Stimulated activated CD8-positive, alpha-beta memory T cell treated with anti-CD3 and anti-CD28 coated beads, Interleukin-15, amount 100 ng/mL, for 1 hour (primary cell): ENCODE measurements at regions not wholly inside any gene's neighbourhood (a gene's known extent, or its start where the extent isn't known, plus 50 kb on each side); places are given as distances from the start of the nearest gene placed in this dataset.

ENCODE experiments used
- DNase-seq: peaks from one replicate; pipeline ENCODE4 v3.0.0-alpha.2; 2020; ENCODE audit warnings: low read depth

DNA sequence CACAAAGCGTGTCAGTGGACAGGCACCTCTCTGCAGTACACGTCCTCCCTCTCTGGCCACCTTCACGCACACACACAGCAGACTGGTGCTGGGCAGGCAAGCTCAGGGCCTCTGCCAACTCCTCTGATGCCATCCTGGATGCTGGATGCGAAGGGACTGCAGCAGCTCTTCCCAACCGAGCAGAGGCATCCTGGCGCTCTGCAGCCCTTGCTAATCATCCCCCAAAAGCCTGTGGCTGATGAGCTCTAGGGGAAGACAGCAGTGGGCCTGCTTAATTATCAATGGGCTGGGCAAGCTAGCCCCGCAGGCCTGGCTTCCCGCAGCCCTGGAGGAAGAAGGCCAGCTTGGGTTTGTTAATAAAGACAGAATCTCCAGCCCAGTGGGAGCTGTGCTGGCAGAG, 71.3 kb upstream of the TEX51 start:
- DNase-seq: no peak

DNA sequence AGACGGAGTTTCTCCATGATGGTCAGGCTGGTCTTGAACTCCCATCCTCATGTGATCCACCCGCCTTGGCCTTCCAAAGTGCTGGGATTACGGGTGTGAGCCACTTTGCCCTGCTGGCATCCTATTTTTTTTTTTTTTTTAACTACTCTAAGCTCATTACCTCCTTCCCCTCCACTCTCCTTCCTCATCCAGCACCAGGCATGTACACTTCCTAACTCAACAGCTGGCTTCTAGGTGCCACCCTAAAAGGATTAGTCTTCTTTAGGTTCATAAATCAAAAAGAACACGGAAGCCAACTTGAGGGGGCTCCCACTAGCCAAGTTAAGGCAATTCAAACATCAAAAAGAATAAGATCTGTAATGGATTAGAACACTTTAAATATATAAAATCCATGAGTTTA, 70.6 kb upstream of the TEX51 start:
- no peak for DNase-seq

DNA sequence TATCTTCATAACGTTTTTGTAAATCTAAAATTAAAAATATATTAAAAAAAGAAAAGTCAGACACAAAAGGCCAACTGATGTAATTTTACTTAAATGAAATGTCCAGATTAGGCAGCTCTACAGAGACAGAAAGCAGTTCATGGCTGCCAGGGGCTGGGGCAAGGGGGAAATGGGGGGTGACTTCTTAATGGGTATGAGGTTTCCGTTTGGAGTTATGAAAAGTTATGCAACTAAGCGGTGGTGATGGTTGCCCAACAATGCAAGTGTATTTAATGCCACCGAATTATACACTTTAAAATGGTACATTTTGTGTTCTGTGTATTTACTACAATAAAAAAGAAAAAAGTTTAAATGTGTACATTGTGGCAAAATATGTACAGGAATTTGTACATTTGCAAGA, 70.2 kb upstream of the TEX51 start:
- no peak for DNase-seq

DNA sequence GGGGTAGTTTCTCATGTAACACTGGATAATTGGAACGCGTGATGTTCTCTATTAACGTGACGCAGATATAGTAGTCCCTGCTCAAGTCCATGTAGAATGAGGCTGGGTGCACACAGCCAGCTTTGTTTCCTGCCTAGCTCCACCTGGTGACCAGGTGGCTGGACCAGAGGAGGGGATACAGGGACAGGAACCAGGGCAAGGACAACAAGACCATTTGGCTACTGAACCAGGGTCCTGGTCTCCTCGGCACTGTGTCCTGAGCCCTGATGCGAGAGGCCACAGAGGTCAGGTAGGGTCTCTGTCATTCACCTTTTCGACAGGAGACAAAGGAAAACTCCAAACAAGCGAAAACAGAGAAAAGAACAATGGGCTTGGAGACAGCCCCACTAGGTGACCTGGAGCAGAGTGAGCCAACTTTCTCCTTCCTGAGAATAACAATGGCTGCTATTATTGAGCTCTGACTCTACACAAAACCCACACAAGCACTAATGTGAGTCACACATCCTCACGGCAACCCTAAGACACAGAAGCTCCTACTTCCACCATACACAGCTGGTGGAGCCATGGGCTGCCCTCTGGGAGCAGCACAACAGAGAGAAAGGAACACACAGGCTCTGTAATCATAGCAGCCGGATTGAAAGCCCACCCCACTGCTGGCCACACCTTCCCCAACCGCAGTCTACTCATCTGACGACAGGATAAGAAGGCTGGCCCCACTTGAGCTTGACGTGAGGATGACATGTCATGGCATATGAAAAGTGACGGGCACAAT, 67.3 kb upstream of the TEX51 start:
- no peak for DNase-seq

DNA sequence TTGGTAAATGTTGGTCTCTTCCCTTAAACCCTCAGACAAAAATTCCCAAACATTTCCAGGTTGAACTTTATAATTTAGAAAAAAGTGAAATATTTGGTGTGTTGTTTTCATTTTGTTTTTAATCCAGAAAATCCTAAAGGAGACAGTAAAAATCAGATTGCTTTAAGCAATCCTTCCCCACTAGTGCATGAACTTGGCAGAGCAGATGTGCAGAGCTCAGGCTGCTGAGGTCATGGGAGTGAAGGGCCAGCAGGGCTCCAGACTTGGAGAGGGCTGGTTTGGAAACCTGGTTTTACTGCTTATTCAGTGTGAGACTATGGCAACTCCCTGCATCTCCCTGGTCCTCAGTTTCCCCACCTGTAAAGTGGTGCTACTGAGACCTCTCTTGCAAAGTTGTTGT, 66.7 kb upstream of the TEX51 start:
- DNase-seq: no peak

DNA sequence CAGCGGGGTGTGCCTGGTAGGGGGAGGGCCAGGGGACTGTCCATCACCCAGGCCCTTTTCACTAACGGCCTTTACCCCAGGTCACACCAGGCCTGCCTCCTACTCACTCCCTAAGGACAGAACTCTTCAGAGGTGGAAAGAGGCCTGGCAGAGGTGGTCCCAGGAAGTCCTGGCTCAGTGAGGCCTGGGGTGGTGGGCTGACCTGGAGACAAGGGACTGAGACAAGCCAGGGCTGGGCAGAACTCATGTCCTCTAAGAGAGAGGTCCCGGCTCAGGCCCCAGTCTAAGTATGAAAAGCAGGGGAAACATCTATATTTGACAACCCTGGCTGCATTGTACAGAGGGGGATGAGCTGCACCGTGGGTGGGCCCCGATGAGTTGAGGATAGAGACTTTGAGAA, 65.9 kb upstream of the TEX51 start:
- DNase-seq: no peak

DNA sequence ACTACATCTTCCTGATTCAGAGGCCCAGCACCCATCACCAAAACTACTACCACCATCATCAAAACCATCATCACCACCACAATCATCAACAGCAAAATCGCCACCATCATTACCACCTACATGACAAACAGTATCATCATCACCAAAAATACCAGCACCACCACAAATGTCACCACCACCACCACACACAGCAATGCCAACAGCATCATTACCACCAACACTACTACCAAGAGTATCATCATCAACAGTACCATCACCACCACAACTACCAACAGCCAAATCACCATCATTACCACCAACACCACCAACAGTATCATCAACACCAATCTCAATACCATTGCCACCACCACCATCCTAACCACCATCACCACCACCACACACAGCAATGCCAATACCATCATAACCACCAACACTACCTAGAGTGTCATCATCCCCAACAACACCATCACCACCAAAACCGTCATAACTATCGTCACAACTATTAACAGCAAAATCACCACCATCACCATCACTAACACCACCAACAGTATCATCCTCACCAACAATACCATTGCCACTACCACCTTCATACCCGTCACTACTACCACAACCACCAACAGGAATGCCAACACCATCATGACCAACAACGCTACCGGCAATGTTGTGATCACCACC, 64.6 kb upstream of the TEX51 start:
- DNase-seq: no peak

DNA sequence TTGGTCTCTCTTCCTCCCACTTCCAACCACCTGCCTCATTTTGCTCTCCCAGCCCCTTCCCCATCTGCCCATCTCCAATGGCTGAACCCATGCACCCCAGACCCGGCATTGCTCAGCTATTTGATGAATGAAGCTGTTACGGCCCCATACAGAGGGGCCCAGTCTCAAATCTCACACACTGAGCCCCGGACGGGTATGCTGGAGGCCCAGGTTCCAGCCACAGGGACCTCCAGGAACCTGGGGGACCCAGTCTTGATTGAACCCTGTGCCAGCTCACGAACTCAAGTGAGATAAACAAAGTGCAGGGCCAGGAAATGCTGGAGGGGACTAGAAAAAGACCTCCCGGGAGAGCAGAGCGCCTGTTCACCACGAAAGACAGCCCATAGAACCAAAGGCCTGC, 63.4 kb upstream of the TEX51 start:
- DNase-seq: no peak

DNA sequence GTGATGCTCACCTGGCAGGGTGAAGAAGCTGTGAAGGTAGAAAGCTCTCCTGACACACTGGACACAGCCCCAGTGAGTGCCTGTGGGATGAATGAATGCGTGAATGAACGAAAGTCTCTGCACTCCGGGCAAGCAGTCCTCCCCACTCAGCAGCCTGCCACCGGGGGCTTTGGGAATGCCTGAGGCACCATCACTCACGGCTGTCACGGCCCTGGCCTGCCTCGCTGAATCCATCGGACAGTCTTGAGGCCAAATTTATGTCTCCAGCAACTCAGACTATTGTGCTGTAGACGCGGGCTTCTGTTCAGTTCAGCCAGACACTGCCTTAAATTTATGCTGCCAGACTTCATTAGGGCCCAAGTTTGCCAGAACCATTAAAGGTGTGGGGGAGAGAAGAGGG, 62.9 kb upstream of the TEX51 start:
- DNase-seq: no peak

DNA sequence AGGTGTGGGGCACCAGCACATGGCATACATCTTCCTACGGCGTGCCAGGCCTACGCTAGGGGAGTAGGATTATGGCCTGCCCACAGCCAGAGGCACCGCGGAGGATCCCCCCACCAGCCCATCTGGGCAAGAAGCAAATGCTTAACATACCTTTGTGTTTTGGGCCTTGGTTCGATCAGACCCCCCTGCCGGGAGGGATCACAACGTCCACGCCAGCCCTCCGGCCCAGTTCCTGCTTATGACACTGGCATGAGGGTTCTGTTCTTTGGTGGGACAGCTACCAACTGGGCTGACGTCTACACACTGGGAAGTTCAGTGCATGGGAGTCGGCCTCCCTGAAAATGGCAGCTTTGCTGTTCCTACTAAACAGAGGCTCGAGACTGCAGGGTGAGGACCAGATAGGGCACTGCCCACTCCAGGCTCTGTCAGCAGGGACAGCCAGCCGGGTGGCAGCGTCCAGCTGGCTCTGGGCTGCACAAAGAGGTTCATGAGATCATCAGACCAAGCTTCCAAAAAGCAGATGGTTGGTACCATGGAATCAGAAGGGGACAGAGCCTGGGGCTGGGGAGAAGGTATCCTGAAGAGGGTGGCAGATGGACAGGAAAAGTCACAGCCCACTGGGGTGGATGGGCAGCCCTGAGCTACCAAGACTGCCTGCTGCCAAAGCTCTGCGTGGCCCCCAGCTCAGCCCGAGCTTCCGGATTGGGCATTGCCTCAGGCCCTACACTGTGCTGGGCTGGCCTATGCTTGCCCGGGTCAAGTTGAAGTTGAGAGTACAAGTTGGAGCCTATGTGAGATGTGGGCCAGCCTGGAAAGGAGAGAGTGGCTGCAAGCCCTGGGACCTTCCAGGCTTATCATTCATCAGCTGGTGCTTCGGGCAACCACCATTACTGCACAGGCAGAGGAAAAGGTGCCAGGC, 61.7 kb upstream of the TEX51 start:
- DNase-seq: no peak

DNA sequence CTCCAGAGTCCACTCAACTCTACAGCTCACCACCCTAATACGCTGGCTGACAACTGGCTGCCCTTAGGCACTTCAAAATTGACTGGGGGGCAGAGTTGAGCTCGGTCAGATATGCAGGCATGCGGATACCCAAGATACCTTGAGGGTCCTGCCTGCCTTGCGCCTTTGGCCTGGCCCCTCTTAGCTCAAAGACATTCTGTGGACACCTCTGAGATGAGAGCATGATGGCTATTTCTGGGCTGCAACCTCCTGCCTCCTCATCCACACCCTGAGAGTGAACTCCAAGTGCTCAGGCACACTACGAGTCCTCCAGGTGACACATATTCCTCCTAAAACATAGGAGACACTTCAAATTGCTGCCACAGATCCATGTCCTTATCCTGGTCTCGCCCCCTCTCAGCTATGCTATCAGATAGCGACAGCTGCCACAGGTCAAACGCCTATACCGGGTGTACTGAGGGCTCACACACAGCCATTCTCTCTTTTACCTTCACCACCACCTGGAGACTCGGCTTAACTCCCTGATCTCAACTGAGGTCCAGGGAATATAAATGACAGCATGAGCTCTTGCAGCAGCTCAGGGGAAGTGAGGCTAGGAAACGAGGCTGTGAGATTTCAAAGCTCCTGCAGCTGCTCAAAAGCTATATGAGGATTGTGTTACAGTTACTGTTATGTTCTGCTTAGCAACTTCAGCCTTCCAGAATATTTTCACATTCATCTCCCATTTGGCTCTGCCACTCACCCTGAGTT, 60.5 kb upstream of the TEX51 start:
- DNase-seq: no peak

DNA sequence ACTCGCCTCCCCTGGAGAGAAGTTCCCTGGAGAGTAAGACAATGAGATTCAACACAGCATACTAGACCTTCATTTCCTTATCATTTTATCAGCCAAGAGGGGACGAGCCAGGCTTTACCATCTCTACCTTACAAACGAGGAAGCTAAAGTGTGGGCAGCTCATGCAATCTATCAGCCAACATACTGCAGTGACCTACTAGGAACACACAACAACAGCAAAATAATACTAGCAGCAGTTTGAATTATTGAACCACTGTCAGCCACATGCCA, 60.0 kb upstream of the TEX51 start:
- DNase-seq: no peak

DNA sequence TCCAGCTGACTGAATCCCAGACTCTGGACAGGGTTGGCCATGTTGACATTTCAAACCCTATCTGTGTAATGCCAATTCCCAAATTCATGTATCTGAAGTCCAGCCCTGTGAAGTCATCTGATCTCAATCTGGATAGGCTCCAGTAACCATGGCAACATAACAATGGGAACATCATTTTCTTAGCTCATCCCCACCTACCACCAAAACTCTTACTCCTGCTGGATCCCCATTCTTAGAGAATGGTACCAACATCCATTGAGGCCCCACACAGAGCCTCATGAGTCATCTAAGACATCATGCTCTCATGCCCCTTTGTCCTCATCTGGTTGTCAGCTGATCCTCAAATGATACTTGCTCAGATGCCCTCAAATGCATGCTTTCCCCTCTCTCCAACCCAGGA, 58.9 kb upstream of the TEX51 start:
- DNase-seq: no peak

DNA sequence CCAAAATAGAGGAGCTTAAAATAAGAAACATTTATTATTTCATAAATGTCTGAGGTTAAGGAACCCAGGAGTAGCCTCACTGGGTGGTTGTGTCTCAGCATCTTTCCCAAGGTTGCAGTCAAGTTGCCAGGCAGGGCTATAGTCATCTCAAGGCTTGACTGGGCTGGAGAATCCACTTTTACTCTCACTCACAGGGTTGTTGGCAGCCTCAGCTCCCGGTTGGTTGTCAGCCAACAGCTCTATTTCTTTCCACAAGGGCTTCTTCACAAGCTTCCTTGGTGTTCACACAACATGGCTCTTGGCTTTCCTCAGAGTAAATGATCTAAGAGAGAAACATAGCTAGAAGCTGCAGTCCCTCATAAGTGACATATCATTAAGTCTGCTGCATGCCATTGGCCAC, 55.6 kb upstream of the TEX51 start:
- DNase-seq: no peak

DNA sequence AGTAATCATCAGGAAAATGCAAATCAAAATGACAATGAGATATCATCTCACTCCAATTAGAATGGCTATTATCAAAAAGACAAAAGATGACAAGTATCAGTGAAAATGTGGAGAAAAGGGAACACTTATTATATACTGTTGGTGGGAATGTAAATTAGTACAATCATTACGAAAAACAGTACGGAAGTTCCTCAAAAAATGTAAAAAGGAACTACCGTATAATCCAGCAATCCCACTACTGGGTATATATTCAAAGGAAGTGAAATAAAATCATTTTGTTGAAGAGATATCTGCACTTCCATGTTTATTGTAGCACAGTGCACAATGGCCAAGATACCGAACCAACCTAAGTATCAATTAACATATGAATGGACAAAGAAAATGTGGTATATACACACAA, 52.4 kb upstream of the TEX51 start:
- no peak for DNase-seq
